CD4-positive, alpha-beta T cell treated with Interleukin-1 beta for 1 hour (primary cell): ENCODE measurements at regions not wholly inside any gene's neighbourhood (a gene's known extent, or its start where the extent isn't known, plus 50 kb on each side); places are given as distances from the start of the nearest gene placed in this dataset.
"Not testable (repeated sequence)": the region's sequence is repeated elsewhere in the genome, so short reads cannot be mapped to it uniquely, and the experiment has no call there.

Experiments
- DNase-seq, 2 donors: peaks; one replicate each; pipeline ENCODE4 v3.0.0-alpha.2; 2020 to 2022

DNA sequence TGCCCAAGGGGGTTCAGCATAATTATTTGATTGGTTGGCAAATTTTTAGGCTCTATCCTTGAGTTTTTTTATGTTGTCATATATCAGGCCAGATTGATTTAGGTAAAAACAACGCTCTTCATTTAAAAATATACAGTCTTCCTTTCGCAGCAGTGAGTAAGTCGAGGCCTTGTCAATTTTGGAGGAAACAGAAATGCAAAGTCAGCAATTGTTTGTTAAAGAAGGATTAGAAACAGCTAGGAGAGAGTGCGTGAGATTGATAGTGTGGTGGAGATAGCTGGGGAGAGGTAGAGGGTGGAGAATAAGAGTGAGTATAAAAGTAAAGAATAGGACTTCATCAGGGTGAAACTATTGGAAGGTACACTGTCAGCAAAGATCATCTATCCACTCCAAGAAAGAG, 830.8 kb downstream of the LUZP2 start:
- DNase-seq, result no peak

DNA sequence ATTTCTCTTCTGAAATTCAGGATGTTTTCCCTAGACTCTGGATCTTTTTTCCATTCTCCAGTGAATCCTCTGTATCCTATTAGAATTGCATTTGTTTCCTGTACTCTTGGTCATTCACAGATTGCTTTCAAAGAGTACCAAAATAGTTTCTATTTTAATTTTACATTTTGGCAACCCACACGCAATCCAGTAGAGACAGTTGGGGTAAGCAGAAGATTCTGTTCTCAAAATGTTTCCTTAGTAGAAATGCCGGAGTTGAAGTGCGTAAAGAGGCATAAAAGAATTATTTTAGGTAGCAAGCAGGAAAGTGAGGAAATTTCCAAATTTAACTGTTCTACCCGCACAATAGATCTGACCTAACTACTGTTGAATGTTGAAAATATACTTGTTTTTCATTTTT, 842.4 kb downstream of the LUZP2 start:
- no peak for DNase-seq

DNA sequence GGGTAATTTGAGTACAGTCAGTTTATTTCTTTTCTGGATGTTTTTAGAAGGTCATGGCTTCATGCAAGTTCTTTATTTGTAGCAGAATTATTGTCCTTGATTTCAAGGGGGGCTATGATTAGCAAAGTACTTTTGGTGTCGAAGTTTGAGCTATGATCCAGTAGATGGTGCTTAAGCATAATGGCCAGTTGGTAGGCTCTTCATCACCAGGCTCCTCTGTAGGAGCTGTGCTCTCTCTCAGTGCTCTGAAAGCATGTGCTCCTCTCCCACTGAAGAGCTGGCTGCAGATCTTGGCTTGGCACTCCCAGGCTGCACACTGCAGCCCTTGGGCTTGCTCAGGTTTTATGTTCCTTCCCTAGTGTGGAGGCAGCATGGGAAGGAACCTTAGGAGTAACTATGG, 852.7 kb downstream of the LUZP2 start:
- DNase-seq, result no peak

DNA sequence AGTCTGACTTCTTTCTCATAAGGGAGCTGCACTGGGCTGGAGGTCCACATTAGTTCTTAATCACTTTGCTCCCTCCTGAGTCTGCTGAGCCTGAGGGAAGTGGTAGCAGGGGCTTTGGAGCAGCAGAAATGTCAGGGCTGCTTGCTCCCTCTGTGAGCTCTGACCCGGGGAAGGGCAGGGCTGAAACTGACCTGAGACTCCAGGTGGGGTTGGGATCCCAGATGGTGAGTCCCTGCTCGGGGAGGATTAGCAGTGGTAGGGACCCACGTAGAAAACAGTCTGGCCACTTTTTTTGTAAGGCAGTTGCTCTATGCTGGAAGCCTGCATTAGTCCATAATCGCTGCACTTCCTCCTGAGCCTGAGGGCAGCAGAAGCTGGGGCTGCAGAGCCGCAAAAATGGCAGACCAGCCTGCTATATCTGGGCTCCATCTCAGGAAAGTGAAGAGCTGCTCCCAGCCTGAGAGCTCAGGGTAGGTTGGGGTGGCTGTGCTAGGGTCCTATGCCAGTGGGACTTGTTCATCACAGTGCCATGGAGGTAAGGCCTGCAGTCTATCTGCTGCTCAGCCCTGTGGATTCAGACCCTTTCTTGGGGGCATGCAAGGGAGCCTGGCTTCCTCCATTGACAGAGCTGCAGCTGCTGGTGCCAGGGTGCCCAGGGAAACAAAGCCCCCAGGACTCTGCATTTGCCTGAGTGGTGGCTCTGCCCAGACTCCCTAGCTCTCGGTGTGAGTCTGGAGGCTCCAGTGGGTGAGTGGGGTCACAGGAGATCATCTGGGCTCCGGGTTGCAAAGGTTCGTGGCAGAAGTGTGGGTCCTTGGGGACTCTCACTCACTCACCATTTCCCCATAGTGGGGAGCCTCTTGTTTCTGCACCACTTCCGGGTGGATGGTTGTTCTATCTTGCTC, 854.3 kb downstream of the LUZP2 start:
- DNase-seq, result no peak

DNA sequence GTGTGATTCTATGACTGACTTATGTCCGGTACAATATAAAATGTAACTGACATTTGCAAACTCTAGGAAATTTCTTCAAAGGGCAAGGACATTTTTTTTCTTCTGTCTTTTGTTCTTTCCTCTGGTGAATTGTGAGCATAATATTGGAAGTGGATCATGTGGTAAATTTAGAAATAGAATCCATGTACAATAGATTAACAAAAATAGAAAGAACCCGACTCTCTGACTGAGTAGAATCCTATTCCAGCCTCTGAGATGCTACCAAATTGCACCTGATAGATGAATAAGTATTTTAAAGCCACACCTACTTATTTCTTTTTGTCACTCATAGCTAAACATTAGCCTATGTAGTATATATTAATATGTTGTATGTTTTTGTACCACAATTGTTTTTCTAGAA, 860.3 kb downstream of the LUZP2 start:
- DNase-seq, result no peak

DNA sequence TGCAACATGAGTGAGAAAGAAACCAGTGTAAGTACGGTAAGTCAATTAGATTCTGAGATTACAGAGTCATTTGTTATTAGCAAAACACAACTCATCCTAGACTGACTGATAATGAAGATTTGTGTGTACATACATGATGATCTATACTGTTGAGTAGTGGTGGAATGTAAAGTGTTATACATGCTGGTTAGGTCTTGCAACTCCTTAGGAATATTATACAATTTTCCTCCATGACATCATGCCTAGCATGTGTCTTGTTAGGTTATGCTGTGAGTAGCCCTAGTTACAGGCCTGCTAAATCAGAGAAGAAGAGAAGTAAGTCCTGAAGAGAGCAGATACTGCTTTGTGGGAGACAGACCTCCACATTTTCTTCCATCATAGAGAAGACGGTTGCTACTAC, 880.6 kb downstream of the LUZP2 start:
- no peak for DNase-seq

DNA sequence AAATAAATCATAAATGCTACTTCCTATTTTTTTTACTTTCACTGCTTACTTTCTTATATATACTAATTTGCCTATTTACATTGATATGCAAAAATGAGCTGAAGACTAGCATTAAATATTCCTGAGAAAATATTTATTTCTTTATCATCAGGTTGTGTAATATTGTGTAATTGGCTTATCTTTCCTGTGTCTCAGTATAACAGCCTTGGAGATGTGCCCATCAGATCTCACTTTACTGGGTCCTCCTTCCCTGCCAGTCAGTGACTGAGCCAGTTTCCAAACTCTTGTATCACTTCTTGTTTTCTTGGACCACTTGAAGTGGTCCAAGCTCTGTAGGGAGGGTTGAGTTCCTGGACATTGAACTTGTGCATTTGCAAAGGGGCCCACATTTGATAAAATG, 900.0 kb downstream of the LUZP2 start:
- DNase-seq, result no peak

DNA sequence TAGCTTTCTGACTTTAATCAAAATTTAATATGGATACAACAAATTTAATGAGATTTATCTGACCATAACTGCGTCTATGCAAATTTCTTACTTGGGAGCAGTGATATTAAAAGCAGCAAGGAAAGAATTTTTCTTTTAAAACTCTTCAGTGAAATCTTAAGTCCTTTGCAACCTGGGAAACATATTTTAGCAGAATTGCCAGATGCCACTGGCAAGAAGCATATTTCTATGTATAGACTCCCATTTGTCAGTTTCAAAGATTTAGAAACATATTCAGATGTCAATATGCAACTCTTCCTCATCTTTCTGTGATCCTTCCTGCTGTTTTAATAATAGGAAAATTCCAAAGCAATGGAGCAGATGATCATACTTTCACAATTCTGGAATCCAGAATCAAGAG, 911.3 kb downstream of the LUZP2 start:
- DNase-seq, result no peak

DNA sequence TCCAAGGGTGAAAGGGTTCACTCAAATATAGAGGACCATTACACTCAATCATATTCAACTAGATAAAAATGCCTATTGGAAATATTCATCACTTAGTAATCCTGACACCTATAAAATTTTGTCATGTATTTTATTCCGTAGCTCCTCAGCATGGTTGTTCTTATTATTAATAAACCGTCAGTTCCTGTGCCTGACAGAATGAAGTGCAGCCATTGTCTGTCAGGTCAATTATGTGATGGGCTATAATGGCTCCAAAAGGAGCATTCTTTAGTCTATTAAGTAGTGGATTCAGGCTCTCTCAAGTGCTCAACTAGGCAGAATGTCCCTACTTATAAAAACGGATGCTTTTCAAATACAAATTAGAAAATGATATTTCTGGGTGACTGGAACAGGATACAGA, 916.1 kb upstream of the ANO3 start:
- no peak for DNase-seq

DNA sequence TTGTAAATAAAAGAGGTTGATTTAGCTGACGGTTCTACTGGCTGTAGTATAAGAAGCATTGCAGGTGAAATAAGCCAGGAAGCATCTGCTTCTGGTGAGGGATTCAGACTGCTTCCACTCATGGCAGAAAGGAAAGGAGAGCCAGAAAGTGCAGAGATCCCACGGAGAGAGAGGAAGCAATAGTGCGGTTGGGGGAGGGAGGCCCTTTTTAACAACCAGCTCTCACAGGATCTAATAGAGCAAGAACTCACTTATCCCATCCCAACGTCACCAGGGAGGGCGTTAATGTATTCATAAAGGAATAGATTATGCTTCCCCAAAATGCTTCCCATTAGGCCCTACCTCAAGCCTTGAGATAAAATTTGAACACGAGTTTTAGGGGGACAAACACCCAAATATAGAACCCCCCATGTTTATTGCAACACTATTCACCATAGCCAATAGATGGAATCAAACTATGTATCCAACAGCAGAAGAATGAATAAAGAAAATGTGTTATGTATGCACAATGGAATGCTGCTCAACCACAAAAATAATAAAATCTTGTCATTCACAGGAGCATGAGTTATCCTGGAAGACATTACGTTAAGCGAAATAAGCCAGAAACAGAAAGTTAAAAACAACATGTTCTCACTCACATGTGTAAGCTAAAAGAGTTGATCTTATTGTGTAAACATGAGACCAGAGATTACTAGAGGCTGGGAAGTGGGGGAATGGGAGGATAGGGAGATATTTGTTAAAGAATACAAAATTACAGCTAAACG, 908.3 kb upstream of the ANO3 start:
- no peak for DNase-seq

DNA sequence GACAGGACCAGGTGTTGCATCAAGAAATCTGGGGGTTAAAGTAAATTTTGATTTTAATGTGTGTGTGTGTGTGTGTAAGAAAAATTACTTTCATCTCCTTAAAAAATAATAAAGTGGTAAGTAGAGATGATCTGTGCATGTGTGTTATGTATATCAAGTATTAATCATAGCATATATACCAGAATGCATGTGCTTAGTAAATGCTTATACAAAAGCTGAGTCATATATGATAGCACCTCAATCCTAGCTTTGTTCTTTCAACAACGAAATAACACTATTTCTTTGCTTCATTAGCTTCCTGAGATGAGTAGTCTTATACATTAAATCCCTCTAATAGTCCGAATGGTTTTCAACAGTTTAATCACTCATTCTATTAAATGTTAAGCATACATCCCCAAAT, 899.6 kb upstream of the ANO3 start:
- no peak for DNase-seq

DNA sequence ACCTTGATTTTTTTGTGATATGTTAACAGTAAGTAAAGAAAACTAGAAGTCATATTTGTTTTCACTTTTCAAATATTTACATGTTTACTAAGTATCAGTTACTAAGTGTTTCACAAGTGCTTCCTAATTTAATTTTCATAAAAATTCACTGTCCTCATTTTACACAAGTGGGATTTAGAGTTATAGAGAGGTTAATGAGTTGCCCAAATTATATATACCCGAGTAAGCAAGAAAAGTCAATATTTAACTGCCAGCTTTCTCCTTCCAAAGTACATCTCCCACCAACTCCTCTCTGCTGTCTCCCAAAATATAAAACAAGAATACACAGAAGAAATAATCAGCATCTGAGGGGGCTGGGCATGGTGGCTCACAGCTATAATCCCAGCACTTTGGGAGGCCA, 896.7 kb upstream of the ANO3 start:
- DNase-seq, result no peak

DNA sequence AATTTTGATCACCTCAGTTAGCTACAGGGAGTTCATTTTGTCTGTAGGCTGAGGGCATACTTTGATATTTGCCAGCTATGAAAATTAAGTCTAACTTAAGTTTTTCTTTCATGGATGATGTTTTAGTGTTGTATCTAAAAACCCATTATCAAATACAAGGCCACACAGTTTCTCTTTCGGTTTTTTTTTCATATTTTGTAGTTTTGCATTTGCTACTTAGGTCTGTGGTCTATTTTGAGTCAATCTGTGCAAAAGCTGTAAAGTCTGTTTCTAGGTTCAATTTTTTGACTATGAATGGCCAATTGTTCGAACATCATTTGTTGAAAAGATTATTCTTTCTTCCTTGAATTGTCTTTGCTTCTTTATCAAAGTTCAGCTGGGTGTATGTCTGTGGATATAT, 895.6 kb upstream of the ANO3 start:
- DNase-seq, result no peak

DNA sequence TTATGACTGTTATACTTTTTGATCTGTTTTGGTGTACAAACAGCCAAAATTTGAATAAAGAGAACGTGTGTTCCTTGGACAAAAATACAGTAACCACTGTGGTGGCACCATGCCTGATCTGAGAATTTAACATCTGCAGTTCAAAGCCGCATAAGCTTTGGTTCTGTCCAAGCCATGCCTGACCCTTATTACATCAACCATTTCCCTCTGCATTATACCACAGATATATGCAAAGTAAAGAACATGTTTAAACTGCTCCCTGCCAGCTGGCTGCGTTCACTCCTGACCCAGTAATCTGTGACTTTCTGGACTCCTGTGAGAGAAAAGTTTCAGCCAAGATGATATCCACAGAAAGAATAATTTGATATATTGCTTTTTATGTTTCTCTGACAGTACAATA, 890.5 kb upstream of the ANO3 start:
- DNase-seq, result no peak

DNA sequence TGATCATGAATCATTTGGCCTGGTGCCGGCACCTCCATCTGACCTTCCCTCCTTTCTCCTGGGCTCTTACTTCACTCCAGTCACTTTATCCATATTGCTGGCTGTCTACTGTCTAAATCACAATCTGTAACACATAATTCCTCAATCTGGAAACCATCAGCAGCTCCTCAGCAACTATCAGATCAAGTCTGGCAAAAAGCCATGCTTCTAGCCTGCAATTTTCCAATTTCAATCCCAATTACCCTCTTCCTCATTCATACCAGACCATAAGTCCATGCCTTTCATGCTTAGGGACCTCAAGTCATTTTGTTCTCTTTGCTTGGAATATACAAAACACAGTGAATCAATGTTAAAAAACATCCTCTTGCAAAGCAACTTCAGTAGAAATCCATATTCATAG, 882.8 kb upstream of the ANO3 start:
- DNase-seq, result no peak

DNA sequence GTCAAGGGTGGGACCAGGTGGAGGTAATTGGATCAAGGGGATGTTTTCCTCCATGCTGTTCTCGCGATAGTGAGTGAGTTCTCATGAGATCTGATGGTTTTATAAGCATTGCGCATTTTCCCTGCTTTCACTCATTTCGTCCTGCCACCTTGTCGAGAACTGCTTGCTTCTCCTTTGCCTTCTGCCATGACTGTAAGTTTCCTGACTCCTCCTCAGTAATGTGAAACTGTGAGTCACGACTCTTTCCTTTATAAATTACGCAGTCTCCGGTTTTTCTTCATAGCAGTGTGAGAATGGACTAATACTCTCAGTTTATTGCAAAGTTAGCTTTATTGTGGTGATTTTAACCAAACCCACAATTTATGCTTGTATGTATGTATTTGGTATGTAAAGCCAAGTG, 878.5 kb upstream of the ANO3 start:
- DNase-seq, result no peak

DNA sequence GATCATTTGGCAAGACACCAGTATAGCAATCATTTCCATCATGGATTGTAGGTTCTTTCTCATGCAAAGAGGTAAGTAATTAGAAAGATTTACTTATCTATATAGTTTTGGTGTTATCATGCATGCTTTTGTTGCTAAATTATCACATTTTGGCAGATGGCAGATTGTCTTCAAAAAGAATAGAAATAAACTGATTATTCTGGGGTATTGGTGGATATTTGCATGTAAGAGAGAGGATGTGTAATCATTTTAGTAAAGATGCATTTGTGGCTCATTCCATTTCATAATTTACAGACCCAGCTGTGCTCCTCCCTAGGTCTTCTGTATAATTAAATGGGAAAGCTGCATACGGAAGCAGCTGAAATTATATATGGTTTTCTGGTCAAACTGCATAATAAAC, 875.7 kb upstream of the ANO3 start:
- DNase-seq, result no peak

DNA sequence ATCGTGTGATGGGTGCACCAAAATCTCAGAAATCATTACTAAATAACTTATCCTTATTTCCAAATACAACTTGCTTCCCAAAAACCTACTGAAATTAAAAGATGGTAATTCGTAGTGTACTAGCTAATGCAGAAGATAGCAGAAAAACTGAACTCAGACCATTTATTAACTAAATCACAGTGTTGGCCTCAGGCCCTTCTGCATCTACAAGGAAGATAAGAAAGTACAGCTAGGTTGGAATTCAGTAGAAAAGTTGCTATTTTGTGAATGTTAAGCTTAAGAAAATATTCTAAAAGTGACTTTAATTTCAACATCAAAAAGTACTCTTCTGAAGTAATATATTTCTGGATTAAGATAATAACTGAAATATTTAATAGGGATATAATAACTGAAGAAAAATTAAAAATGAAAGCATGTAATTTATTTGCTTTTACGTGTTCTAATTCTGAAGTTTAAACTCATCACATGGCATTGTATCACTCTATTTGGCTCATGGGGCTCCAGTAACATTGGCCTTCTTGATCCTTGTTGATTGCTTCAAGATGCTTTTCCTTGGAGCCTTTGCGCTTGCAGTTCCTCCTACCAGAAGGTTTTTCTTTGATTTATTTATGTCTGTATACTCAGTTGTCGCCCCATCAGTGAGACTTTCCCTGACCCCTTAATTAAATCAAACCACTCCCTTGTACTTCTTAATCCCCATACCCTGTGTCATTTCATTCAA, 847.9 kb upstream of the ANO3 start:
- DNase-seq, result no peak

DNA sequence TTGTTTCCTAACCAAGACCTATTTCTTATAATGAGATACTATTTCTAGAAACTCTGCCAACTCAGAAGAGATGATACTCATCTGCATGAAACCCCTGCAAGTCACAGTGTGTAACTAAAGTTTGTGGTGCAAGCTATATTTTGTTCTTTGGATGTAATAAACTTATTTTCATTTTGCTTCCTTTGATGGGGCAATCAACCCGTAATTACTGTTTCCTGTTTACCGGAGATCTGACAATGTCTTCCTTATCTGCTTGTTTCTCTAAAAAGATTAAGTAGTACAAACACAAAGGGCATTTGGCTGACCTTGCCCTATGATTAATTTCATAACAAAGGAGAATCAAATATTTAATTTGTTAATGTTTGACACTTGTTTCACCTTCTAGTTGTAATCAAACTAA, 846.6 kb upstream of the ANO3 start:
- no peak for DNase-seq

DNA sequence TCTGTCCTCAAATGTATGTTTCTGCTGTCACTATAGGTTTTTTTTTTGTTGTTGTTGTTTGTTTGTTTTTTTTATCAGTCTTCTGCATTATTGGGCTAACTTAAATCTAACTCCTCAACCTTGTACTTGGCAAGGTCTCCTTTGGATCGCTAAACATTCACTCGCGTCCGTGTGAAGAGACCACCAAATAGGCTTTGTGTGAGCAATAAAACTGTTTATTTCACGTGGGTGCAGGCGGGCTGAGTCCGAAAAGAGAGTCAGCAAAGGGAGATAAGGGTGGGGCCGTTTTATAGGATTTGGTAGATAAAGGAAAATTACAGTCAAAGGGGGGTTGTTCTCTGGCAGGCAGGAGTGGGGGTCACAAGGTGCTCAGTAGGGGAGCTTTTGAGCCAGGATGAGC, 845.6 kb upstream of the ANO3 start:
- DNase-seq, result not testable (repeated sequence)

DNA sequence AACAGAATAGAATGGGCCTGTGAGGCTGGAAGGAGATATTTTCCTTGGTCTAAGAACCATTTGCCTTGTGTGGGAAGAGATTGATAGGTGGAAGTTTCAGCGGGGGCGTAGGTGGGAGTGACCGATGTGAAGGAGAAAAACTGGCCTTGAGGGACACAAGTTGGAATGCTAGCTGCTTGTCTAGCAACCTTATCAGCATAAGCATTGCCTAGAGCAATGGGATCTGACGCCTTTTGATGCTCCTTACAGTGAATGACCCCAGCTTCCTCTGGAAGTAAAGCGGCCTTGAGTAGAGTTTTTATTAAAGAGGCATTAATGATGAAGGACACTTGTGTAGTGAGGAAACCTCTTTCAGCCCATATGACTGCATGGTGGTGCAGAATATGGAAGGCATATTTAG, 843.8 kb upstream of the ANO3 start:
- DNase-seq, result not testable (repeated sequence)

DNA sequence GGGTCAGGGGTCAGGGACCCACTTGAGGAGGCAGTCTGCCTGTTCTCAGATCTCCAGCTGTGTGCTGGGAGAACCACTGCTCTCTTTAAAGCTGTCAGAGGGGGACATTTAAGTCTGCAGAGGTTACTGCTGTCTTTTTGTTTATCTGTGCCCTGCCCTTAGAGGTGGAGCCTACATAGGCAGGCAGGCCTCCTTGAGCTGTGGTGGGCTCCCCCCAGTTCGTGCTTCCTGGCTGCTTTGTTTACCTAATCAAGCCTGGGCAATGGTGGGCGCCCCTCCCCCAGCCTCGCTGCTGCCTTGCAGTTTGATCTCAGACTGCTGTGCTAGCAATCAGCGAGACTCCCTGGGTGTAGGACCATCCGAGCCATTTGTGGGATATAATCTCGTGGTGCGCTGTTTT, 830.5 kb upstream of the ANO3 start:
- not testable (repeated sequence) for DNase-seq

DNA sequence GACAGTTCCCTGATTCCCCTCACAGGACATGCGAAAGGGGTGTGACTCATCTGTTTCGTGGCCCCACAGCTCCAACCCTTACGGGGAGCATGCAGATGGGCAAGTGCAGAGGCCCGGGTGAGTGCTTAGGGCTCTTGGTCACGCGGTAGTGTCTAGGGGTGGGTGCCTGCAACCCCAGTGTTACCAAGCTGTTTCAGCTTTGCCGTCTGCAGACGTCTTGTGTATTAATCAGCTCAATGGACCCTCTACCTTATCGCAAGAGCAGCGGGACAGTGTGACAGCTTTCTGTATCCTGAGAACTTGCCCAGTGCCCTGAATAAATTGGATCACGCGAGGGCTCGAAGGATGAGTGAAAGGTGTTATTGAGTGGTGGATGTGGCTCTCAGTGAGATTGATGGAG, 816.4 kb upstream of the ANO3 start:
- DNase-seq, result no peak

DNA sequence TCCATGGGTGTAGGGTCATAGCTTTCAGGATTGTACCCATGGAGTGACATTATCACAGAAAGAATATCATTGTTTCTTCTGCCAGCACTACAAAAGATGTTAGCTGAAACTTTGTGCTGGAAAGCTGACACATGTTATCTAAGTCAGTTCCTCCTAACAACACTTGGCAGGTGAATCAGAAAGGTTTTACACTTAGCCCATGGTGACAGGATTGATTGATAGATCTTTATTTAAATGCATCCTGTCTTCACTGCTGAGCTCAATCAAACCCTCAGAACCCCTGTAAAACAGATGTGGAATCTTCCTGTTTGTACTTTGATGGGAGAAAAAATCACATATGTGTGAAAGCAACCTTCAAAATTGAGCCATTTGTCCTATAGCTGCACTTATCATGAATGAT, 811.5 kb upstream of the ANO3 start:
- DNase-seq, result no peak
